Stomach smooth muscle (tissue), 2 donors: ENCODE measurements at regions not wholly inside any gene's neighbourhood (a gene's known extent, or its start where the extent isn't known, plus 50 kb on each side); places are given as distances from the start of the nearest gene placed in this dataset.
A peak's percentile ranks its signal among the peaks of the same experiment; 100 is the strongest.

ENCODE experiments used
- H3K27ac ChIP-seq: one replicate; pipeline ENCODE4 v1.7.0; 2013; ENCODE audit warnings: mild to moderate bottlenecking, low read length, inconsistent platforms
- H3K27me3 ChIP-seq, 2 donors: one replicate each; pipeline ENCODE4 v1.7.0; 2013; ENCODE audit warnings: low read length in 2 of 2; ENCODE audit not compliant: insufficient read depth in 2 of 2, control insufficient read depth in 1 of 2
- H3K36me3 ChIP-seq, 2 donors: one replicate each; pipeline ENCODE4 v1.7.0; 2013; ENCODE audit warnings: low read length in 2 of 2; ENCODE audit not compliant: control insufficient read depth in 2 of 2, insufficient read depth in 2 of 2
- H3K4me1 ChIP-seq: one replicate; pipeline ENCODE4 v1.7.0; 2013; ENCODE audit warnings: low read length; ENCODE audit not compliant: control insufficient read depth, insufficient read depth
- H3K4me3 ChIP-seq, 2 donors: one replicate each; pipeline ENCODE4 v1.7.0; 2013; ENCODE audit warnings: low read length in 2 of 2
- H3K9ac ChIP-seq, 2 donors: one replicate each; pipeline ENCODE4 v1.7.0; 2013; ENCODE audit warnings: low read length in 2 of 2, mild to moderate bottlenecking in 1 of 2
- H3K9me3 ChIP-seq, 2 donors: one replicate each; pipeline ENCODE4 v1.7.0; 2013; ENCODE audit warnings: low read length in 2 of 2; ENCODE audit not compliant: control insufficient read depth in 2 of 2
- donor health status: healthy.
- donor health status: Pancreatic carcinoma.

DNA sequence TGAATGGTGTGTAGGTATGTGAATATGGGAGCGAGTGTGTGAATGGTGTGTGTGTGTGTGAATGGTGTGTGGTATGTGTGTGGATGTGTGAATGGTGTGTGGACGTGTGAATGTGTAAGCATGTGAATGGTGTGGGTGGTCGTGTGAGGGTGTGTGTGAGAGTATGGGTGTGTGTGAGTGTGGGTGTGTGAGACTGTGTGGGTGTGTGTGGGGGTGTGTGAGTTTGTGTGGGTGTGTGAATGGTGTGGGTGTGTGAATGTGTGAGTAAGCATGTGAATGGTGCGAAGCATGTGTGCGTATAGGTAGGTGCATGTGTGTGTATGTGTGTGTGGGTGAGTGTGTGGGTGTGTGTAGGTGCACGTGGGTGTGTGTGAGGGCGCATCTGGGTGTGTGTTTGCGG, 160.7 kb upstream of the COBL start:
- no peaks in the 10 kb centered on the region for H3K36me3 ChIP-seq
- H3K4me3 ChIP-seq: no peak overlapping the region
- no peaks in the 10 kb centered on the region for H3K4me1 ChIP-seq
- H3K27ac ChIP-seq: no peak overlapping the region
- H3K9ac ChIP-seq: no peak overlapping the region
- H3K9me3 ChIP-seq: peaks cover 0 to 7% of the 10 kb centered on the region in 2 donors
- peaks cover 5 to 9% of the 10 kb centered on the region in 2 donors for H3K27me3 ChIP-seq

DNA sequence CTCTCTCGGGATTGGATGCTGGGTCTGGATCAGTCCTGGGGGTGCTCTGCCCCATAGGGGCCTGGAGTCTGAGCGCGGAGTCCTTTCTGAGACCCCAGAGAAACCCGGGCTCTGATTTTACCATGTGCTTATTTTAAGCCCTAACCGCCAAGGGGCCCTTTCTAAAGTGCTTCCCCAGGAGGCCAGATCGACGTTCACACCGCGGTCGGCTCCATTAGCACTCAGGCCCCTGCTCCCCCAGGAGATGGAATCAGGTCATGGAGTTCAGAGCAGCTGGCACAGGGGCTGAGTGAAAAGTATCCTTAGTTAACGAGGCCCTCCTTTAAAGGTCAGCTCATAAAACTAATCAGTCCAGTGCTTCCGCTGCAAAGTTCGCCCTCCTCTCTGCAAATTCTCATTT, 159.4 kb upstream of the COBL start:
- Histone ChIP-seq H3K9ac (no peak overlapping the region), H3K4me3 (no peak overlapping the region), H3K27ac (no peak overlapping the region), H3K36me3 (no peaks in the 10 kb centered on the region), H3K4me1 (peaks cover 9% of the 10 kb centered on the region), H3K9me3 (peaks cover 0 to 7% of the 10 kb centered on the region in 2 donors), H3K27me3 (peaks cover 13 to 15% of the 10 kb centered on the region in 2 donors)

GRCh38 chr7:51472873-51473272, 156.3 kb upstream of the COBL start:
- no peak overlapping the region for H3K9ac ChIP-seq
- peaks cover 9% of the 10 kb centered on the region for H3K4me1 ChIP-seq
- H3K9me3 ChIP-seq: peaks cover 0 to 7% of the 10 kb centered on the region in 2 donors
- no peak overlapping the region for H3K27ac ChIP-seq
- peaks cover 13 to 17% of the 10 kb centered on the region in 2 donors for H3K27me3 ChIP-seq
- no peaks in the 10 kb centered on the region for H3K36me3 ChIP-seq
- no peak overlapping the region for H3K4me3 ChIP-seq

GRCh38 chr7:51471981-51472296, 155.3 kb upstream of the COBL start:
- no peak overlapping the region for H3K27ac ChIP-seq
- H3K9ac ChIP-seq: no peak overlapping the region
- peak overlapping the region; percentile 40 to 58 for H3K4me3 ChIP-seq
- H3K9me3 ChIP-seq: peaks cover 0 to 3% of the 10 kb centered on the region in 2 donors
- H3K4me1 ChIP-seq: peaks cover 9% of the 10 kb centered on the region
- H3K27me3 ChIP-seq: peaks cover 13 to 17% of the 10 kb centered on the region in 2 donors
- no peaks in the 10 kb centered on the region for H3K36me3 ChIP-seq

DNA sequence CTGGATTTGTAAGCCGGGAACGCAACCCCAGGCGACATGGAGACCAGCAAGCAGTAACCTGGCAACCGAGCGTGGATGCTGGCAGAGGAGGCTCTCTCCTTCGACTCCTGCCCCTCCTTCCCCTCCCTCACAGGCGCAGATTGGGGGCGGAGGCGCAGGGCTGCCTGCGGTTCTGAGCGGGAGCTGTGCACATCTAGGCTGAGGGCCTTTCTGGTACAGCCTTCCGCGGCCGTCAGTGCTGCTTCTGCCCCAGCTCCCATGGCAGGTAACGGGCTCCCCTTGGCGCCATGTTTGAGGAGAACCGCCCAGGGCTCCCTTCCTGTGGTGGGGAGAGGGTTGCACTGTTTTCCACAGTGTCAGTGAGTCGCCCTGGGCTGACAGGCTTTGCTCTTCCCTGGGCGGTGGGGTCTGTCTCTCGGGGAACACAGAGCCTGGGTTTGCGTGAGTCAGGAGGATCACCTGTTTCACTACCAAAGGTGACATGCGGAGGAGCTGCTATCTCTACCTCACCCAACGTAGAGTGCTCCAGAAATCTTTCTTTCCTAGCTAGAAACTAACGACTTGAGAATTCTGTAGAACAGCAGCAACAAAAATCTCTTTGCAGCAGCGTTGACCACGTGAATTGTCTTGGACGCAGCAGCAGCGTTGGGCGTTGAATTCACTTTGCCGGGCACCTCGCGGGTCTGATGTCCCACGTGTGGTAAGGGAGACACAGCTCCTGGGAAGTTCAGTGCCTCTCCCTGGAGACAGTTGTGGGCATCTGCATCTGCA, 154.8 kb upstream of the COBL start:
- H3K4me3 ChIP-seq: peak overlapping the region; percentile 40 to 58
- no peak overlapping the region for H3K9ac ChIP-seq
- H3K4me1 ChIP-seq: peaks cover 9% of the 10 kb centered on the region
- H3K27me3 ChIP-seq: peaks cover 13 to 17% of the 10 kb centered on the region in 2 donors
- H3K9me3 ChIP-seq: no peaks in the 10 kb centered on the region
- no peak overlapping the region for H3K27ac ChIP-seq
- H3K36me3 ChIP-seq: no peaks in the 10 kb centered on the region

GRCh38 chr7:51467384-51468017, 150.9 kb upstream of the COBL start:
- Histone ChIP-seq H3K4me3 (no peak overlapping the region), H3K27ac (no peak overlapping the region), H3K4me1 (peaks cover 9% of the 10 kb centered on the region), H3K27me3 (peaks cover 4 to 13% of the 10 kb centered on the region in 2 donors), H3K36me3 (no peaks in the 10 kb centered on the region), H3K9ac (no peak overlapping the region), H3K9me3 (no peaks in the 10 kb centered on the region)

- no peaks in the 10 kb centered on the region for H3K4me1 ChIP-seq
- no peak overlapping the region for H3K4me3 ChIP-seq
- H3K36me3 ChIP-seq: no peaks in the 10 kb centered on the region
- H3K27ac ChIP-seq: no peak overlapping the region
- no peaks in the 10 kb centered on the region for H3K9me3 ChIP-seq
- H3K27me3 ChIP-seq: no peaks in the 10 kb centered on the region
- no peak overlapping the region for H3K9ac ChIP-seq
Measured at GRCh38 chr7:51459809-51460208, 143.2 kb upstream of the COBL start.

DNA sequence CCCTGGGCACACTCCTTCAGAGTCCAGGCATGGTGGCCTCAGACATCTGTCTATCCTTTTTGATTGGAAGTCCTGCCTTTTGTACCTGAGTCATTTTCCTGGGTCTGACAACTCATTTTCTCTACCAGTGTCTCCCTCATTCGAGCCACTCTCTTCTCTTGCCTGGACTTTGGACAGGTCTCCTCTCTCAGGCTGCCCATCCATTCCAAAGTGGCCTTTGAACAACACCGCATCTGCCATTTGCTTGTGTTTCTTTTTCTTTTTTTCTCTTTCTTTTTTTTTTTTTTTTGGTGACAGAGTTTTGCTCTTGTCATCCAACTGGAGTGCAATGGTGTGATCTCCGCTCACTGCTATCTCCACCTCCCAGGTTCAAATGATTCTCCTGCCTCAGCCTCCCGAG, 142.1 kb upstream of the COBL start:
- no peak overlapping the region for H3K9ac ChIP-seq
- no peak overlapping the region for H3K27ac ChIP-seq
- H3K9me3 ChIP-seq: no peaks in the 10 kb centered on the region
- no peak overlapping the region for H3K4me3 ChIP-seq
- H3K27me3 ChIP-seq: no peaks in the 10 kb centered on the region
- no peaks in the 10 kb centered on the region for H3K36me3 ChIP-seq
- H3K4me1 ChIP-seq: no peaks in the 10 kb centered on the region

DNA sequence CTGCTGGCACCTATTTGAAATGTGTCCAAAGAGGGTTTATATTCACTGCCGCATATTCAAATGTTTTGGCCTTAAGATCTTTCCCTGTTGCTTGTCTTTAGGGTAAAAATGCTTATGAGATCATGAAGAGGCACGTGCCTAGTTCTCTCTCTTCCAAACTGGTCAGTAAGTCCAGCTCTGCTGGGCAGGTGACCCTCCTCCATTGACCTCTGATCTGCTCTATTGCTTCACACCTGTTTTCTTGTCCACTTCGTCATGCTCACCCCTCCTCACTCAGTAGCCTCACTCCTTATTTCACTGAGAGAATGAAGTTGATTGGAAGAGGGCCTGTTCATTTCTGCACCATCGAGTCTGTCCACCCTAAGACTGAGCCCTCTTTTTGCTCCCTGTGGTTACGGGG, 140.5 kb upstream of the COBL start:
- Histone ChIP-seq H3K4me3 (no peak overlapping the region), H3K36me3 (no peaks in the 10 kb centered on the region), H3K9ac (no peak overlapping the region), H3K9me3 (no peaks in the 10 kb centered on the region), H3K27me3 (no peaks in the 10 kb centered on the region), H3K4me1 (peaks cover 5% of the 10 kb centered on the region), H3K27ac (no peak overlapping the region)

DNA sequence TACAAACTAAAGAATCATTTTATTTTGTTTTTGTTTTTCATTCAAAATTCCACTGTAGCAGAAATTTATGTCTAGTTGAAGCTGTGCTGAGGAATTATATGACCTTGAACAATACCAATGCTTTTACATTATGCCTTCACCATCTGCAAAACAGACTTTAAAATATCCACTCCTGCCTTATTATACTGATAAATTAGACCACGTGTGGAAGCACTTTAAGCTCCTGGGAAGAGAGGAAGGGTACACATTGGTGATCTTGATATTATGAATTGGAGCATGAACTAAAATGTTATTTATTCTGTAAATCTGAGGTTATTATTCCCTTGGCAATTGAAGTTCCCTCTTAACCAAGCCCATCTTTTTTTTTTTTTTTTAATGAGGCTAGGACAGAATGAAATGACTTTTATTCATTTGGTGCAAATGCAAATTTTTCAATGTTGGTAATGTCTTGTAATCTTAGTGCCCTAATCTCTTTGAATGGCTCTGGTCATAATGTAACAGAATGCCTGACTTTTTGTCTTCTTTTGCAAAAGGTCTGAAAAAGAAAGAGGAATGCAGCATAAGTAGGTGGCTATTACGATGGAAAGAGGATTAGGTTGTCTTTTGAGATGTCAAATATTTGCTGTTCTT, 139.9 kb upstream of the COBL start:
- Histone ChIP-seq H3K4me1 (peaks cover 5% of the 10 kb centered on the region), H3K27ac (no peak overlapping the region), H3K27me3 (no peaks in the 10 kb centered on the region), H3K9me3 (no peaks in the 10 kb centered on the region), H3K9ac (no peak overlapping the region), H3K4me3 (no peak overlapping the region), H3K36me3 (no peaks in the 10 kb centered on the region)

GRCh38 chr7:51455948-51456347, 139.3 kb upstream of the COBL start:
- Histone ChIP-seq H3K27me3 (no peaks in the 10 kb centered on the region), H3K9me3 (no peaks in the 10 kb centered on the region), H3K9ac (no peak overlapping the region), H3K36me3 (no peaks in the 10 kb centered on the region), H3K4me3 (no peak overlapping the region), H3K4me1 (peaks cover 5% of the 10 kb centered on the region), H3K27ac (no peak overlapping the region)
